Brain microvascular endothelial cell (primary cell): ENCODE measurements at regions not wholly inside any gene's neighbourhood (a gene's known extent, or its start where the extent isn't known, plus 50 kb on each side); places are given as distances from the start of the nearest gene placed in this dataset.

ENCODE experiments used
- DNase-seq: peaks from one replicate; pipeline ENCODE4 v3.0.0-alpha.2; 2020
- H3K27ac ChIP-seq: fragments of 250-450 bp; sonication (Bioruptor Pico); 2 replicates; pipeline ENCODE4 v1.5.1; 2020; ENCODE audit warnings: mild to moderate bottlenecking, moderate library complexity
- H3K27me3 ChIP-seq: fragments of 250-450 bp; sonication (Bioruptor Pico); replicated peaks from 2 replicates; pipeline ENCODE4 v1.5.1; 2020; ENCODE audit warnings: mild to moderate bottlenecking
- H3K36me3 ChIP-seq: fragments of 250-450 bp; sonication (Bioruptor Pico); replicated peaks from 2 replicates; pipeline ENCODE4 v1.5.1; 2020; ENCODE audit warnings: mild to moderate bottlenecking
- H3K4me3 ChIP-seq: 2 replicates; pipeline ENCODE4 v1.5.1; 2011; ENCODE audit warnings: low read depth, mild to moderate bottlenecking, control low read depth, low read length, moderate library complexity
- in situ Hi-C: cut with HindIII; loops from 2 replicates; pipeline ENCODE4 v1.10.0; 2017; ENCODE audit warnings: low sequenced_read_pairs, low pct_ligation_motif_present
- TF ChIP-seq, protein P1 (sequence below): IDR thresholded peaks from 2 replicates; pipeline ENCODE4 v1.5.1; 2011; ENCODE audit warnings: low read depth, mild to moderate bottlenecking, moderate library complexity, low read length, control low read depth, inconsistent platforms; ENCODE audit errors: missing control alignments

DNA sequence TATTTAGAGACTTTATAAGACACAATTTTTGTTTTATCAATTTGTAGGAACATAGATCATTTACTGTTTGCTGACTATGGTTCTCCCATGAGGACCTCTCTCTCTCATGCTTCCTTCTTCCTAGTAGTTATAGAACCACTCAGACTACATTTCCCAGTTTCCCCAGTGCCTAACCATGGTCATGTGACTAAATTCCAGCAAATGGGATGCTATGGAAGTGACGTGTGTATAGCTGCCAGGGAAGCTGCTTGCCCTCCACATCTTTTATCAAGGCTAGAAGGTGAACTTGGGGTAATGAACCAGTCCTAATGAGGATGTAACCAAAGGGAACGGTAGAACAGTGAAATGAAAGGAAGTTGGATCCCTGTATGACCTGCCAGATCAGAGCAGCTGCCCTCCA lies 184.0 kb downstream of the MIS18A start:
- no peak overlapping the region for H3K4me3 ChIP-seq
- no peak overlapping the region for H3K27ac ChIP-seq
- in situ Hi-C loops: no loop called here
- H3K36me3 ChIP-seq: no peaks in the 10 kb centered on the region
- H3K27me3 ChIP-seq: no peaks in the 10 kb centered on the region
- TF ChIP-seq, protein P1, sequence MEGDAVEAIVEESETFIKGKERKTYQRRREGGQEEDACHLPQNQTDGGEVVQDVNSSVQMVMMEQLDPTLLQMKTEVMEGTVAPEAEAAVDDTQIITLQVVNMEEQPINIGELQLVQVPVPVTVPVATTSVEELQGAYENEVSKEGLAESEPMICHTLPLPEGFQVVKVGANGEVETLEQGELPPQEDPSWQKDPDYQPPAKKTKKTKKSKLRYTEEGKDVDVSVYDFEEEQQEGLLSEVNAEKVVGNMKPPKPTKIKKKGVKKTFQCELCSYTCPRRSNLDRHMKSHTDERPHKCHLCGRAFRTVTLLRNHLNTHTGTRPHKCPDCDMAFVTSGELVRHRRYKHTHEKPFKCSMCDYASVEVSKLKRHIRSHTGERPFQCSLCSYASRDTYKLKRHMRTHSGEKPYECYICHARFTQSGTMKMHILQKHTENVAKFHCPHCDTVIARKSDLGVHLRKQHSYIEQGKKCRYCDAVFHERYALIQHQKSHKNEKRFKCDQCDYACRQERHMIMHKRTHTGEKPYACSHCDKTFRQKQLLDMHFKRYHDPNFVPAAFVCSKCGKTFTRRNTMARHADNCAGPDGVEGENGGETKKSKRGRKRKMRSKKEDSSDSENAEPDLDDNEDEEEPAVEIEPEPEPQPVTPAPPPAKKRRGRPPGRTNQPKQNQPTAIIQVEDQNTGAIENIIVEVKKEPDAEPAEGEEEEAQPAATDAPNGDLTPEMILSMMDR: no peak
- peak; percentile 1 for DNase-seq

DNA sequence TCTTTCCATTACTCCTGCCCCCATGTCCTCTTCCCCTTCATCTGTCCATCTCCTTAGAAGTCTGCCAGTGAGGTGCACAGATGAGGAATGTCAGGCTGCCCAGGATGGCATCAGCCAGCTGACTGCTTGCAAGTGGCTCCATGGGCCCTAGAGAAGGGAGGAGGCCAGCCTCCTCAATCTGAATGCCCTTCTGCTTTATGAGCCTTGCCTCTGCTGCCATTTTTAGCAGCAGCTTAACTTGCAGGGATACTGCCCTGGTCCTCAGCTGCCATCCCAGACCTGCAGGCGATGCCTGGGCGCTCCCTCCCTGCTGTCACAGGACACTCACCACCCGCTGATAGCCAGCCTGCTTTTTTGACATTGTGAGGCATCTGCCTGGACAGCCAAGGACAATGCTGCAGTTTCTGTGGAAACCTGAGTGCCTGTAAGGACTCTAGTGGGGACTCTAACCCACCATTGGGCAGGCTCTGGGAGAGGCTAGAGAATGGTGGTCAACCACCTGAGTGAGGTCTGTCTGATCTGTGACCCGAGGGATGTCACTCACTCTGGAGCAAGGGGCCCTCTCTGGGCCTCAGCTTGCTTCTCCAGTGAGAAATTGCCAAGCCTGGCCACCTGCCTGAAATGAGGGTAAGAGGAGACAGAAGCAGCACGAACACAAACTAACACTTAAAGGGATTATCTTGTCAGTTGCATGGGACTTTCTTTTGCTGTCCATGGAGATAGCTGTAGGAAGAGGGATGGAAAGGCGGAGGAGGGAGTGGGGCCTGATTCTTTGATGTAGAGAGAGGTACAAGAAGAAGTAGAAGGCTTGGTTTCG lies 185.0 kb downstream of the MIS18A start:
- no peaks in the 10 kb centered on the region for H3K36me3 ChIP-seq
- H3K27me3 ChIP-seq: no peaks in the 10 kb centered on the region
- DNase-seq: no peak
- in situ Hi-C loops: no loop called here
- H3K4me3 ChIP-seq: no peak overlapping the region
- no peak overlapping the region for H3K27ac ChIP-seq
- TF ChIP-seq, protein P1: no peak

DNA sequence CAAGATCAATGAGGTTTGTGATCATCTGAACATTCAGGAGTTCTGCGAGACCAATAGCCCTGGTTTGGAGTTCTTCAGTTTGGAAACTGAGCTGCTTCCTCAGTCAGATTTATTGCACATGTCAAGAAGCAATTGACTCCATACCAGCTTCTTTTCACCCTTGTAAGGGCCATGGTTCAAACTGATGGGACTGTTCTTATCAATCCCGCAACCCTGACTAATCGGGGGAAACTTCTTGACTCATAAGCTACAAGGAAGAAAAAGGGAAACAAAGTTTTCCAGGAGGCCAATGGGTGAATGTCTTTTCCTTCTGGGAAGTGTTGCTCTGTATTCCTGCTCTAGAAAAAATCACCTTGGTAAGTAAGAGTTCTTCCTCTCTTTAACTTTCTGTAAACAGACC lies 187.9 kb downstream of the MIS18A start:
- Histone ChIP-seq H3K36me3 (no peaks in the 10 kb centered on the region), H3K4me3 (no peak overlapping the region), H3K27me3 (no peaks in the 10 kb centered on the region), H3K27ac (no peak overlapping the region)
- DNase-seq: no peak
- TF ChIP-seq, protein P1: no peak
- in situ Hi-C loops: no loop called here

DNA sequence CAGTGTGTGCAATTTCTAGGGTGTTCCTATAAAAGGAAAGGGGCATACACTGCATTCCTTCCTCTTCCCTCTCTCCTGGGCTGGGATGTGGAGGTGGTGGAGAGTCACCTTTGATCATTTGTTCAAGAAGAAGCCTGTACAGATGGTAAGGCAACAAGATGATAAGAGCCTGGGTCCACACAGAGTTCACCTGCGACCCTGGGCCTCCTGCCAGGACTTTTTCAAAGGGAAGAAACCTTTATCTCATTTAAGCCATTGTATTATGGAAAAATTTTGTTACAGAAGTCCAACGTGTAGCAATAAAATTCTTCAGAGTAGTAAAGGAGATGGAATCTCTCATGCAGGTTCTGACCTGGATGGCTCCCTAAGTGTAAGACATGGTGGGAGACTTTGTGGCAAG lies 189.1 kb downstream of the MIS18A start:
- DNase-seq: no peak
- TF ChIP-seq, protein P1: no peak
- no peaks in the 10 kb centered on the region for H3K27me3 ChIP-seq

DNA sequence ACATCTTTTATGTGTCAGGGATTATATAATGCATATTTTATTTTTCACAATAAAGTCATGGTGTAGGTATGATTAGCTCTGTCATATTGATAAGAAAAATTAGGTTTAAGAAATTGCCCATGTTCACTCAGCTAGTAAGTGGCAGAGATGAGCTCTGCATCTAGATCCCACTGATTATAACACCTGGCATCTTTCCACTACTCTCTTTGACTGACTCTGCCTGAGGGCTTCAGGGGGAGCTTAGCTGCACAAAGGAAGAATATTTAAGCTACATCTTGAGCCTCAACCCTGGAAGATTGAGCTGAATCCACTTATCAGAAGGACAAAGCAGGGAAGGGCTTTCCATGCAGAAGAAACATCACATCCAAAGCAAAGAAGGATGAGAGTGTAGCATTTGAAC lies 190.4 kb downstream of the MIS18A start:
- Histone ChIP-seq H3K27me3 (no peaks in the 10 kb centered on the region), H3K4me3 (no peak overlapping the region), H3K27ac (no peak overlapping the region), H3K36me3 (no peaks in the 10 kb centered on the region)
- no peak for DNase-seq
- in situ Hi-C loops: no loop called here
- TF ChIP-seq, protein P1: no peak

More for the DNA sequence above, 189.1 kb downstream of the MIS18A start:
- no peak overlapping the region for H3K27ac ChIP-seq
- H3K4me3 ChIP-seq: no peak overlapping the region
- in situ Hi-C loops: no loop called here
- no peaks in the 10 kb centered on the region for H3K36me3 ChIP-seq

DNA sequence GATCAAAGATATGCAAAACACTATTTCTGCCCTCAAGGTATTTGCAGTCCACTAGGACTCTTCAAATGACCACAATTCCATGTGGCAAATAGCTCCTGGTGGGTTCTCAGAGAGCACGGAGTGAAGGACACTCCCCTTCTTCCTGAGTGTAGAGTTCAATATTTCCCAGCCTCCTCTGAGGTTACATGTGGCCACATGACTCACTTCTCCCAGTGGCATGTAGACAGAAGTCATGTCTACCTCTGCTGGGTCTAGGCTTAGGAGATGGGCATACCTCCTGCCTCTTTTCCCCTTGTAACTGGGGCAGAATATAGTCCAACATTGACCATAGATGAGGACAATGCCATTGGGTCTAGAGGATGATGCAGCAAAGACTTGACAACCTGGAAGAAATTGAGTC lies 191.4 kb downstream of the MIS18A start:
- Histone ChIP-seq H3K4me3 (no peak overlapping the region), H3K27me3 (no peaks in the 10 kb centered on the region), H3K27ac (no peak overlapping the region), H3K36me3 (no peaks in the 10 kb centered on the region)
- in situ Hi-C loops: no loop called here
- DNase-seq: no peak
- TF ChIP-seq, protein P1: no peak
